HS-27A (cell line): ENCODE measurements at regions not wholly inside any gene's neighbourhood (a gene's known extent, or its start where the extent isn't known, plus 50 kb on each side); places are given as distances from the start of the nearest gene placed in this dataset.

ENCODE experiments used
- DNase-seq: peaks from one replicate; pipeline ENCODE4 v3.0.0-alpha.2; 2012; ENCODE audit warnings: low read depth, missing footprints

GRCh38 chr15:77790481-77790880 is 157.8 kb upstream of the LINGO1 start:
- DNase-seq = no peak

DNA sequence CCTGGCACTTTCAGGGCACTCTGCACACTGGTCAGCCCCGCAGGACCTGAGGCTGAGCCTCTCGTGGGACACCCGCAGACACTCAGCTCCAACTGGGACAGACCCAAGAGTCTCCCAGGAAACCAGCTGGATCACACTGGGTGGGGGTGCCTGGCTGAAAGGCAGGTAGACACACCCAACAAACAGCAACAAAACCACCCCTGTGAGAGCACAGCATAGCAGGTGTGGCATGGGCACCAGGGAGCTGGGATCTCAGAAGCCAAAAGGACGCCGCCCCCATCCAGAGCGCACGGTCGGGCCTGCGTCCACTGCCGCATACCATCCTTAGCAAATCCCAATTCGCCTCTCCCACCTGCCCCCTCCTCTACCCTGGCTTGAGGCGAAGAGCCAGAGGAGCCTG is 154.2 kb upstream of the LINGO1 start:
- no peak for DNase-seq

- DNase-seq = no peak
These were observed 153.6 kb upstream of the LINGO1 start for GRCh38 chr15:77786181-77786890.

DNA sequence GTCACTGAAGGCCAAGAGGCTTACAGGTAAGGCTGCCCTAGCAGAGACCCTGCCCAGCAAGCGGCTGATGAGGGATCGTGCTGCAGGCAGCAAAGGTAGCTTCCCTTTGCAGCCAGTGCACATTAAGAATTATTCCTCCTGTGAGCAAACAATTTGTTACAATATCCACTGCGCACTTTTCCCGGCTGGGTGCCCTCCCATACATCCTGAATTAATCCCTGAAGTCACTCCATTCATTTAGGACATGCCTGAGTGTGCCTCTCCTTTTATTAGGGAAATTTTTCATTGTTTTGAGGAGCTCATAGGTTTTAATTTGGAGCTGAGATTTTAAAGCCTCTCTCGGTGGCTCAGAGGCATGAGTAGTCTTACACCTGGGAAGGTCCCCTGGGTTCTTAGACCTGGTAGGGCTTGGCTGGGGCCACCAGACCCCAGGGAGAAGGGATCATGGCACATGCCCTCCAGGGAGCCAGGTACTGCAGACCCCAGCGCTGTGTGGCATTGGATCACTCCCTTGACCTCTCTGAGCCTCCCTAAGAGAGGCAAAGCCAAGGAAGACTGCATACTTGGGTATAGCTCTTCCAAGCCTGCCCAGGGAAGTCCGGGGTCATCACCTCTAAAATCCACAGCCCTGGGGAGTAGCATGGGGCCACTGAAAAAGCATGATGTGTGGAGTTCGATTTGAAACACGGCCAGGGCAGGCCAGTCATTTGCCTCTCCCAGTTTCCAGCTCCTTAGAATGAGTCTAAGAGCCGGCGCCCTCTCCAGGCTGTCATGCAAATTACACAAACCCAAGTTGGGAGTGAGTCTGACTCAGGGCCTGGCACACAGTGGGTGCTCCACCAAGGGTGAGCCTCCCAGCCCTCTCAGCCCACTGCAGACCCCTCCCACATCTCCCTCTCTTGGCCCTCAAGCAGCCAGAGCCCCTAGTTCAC is 151.9 kb upstream of the LINGO1 start:
- DNase-seq = no peak

- no peak for DNase-seq
These were observed 150.9 kb upstream of the LINGO1 start for GRCh38 chr15:77783636-77784035.

DNA sequence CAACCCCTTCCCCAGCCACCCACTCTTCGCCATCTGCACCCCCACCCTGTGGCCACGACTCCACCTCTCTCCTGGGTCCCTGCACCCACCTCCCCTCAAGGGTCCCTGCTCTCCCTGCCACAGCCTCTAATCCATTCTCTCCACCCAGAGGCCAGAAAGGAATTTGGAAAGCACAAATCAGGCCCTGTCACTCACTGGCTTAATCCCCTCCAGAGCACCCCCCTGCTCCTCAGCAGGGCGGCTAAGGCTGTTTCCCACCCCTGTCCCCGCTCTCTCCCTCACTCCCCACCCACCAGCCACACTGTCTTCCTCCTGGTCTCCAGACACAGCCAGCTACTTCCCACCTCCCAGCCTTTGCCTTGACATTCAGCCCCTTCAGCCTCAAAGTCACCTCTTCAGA is 150.0 kb upstream of the LINGO1 start:
- DNase-seq = no peak

- no peak for DNase-seq
These were observed 149.2 kb upstream of the LINGO1 start for GRCh38 chr15:77781946-77782240.

DNA sequence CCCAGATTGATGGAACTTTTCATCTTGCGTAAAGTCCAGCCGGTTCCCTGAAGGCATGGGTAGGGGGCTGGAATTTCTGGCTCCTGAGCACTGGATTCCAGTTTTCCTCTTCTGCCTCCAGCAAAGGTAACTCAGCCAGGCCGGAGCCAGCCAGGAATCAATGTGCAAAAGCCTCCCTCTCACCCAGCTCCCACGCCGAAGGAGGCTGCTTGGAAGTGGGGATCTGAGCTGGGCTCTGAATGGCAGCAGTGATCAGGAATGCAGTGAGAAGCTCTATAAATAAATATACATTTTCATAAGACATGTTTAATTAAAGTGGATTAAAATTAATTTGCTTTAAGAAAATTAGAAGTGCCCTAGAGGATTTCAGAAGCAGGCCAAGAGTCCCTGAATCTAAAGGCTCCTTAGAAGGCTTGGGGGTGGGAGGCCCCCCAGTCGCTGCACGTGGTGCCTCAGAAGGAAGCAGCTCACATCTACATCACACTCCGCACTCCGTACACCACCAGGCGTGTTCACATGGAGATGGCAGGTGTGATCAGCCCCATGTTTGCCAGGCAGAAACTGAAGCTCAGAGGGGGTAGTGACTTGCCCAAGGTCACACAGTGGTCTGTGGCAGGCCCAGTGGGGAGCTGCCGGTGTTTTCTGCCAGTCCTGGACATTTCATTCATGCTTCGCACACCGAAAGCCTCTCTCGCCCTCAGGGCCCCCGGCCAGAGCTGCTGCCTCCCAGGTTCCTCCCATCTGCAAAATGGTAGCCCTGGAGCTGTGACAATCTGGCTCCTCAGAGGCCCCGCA is 148.6 kb upstream of the LINGO1 start:
- no peak for DNase-seq

DNA sequence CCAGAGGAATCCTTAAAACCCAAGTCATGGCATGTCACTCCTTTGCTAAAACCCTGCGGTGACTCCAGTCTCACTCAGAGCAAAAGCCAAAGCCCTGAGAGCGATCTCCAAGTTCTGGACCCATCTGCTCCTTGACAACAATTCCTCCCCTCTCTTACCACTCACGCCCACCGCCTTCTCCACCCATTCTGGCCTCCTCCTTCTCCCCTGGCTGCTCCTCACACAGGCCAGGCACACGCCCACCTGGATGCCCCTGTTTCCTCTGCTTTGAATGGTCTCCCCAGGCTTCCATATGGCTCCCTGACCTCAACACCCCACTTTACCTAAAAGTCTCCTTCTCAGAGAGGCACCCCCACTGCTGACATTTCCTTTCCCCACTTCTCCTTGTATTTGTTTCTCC is 146.1 kb upstream of the LINGO1 start:
- no peak for DNase-seq

- no peak for DNase-seq
These were observed 143.1 kb upstream of the LINGO1 start for GRCh38 chr15:77775837-77776236.

GRCh38 chr15:77775373-77775772 is 142.7 kb upstream of the LINGO1 start:
- no peak for DNase-seq

- no peak for DNase-seq
These were observed 141.6 kb upstream of the LINGO1 start for GRCh38 chr15:77774350-77774749.

GRCh38 chr15:77773903-77774302 is 141.2 kb upstream of the LINGO1 start:
- no peak for DNase-seq

DNA sequence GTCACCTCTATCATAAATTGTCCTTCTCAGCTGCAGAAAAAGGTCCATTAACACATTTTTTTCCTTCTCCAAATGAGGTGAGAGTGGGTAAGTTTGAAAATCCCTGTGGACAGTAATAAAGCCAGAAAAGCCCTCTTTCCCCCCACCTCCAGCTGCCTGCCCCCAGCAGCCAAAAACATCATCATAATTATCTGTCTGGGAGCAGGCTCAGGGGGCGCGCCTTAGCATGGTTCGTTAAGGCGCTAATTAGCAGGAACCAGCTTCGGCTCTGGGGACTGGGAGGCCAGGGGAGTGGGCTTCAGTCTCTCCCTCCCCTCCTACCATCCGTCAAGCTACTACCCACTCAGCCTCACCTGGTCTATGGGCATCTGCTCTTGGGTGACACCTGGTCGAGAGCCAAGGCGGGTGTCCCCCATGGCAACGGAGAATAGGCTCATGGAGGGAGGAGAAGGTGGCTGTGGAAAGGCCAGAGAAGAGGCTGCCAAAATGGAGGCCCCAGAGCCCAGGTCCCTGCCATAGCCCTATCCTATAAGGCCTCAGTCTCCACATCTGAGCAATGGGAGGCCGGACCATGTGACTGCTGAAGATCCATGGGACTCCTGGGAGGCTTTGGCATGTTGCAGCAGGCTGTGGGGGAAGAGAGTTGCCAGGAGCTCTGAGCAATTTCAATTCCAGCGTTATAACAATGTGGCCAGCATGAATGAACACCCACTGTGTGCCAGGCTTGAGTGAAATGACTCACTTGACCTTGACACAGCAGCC is 140.1 kb upstream of the LINGO1 start:
- DNase-seq = no peak

- no peak for DNase-seq
These were observed 138.9 kb upstream of the LINGO1 start for GRCh38 chr15:77771616-77772015.

DNA sequence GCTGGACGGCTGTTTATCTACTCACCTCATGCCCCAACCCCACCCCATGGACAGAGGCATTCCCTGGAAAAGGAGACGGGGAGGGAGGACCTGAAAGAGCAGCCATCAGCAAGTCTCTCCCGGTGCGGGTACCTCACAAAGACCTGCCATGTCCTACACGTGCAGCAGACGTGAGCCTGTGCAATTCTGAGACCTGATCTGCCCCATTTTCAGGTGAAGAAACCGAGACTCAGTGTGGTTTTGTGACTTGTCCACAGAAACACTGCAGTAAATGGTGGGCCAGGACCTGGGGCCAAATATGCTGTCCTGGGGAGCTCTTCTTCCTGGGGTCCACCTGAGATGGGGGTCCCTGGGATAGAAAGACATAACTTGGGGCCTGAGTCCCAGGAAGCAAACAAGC is 137.0 kb upstream of the LINGO1 start:
- no peak for DNase-seq

- no peak for DNase-seq
These were observed 135.9 kb upstream of the LINGO1 start for GRCh38 chr15:77768521-77769078.

GRCh38 chr15:77768107-77768506 is 135.4 kb upstream of the LINGO1 start:
- no peak for DNase-seq

DNA sequence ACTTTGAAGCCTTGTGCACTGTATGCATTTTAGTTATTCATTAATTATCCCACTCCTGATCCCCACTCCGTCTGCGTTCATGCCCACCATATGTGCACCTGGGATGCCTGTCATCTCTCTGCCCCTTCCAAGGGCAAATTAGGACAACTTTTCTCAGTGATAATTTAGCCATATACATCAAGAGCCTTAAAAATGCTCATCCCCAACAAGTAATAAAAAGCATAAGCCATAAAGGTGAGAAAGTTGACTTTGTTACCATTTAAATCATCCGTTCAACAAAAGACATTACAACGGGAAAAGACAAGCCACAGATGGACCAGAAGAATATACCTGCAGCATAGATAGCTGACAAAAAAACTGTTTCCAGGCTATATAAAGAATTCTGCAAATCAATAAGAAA is 131.4 kb upstream of the LINGO1 start:
- no peak for DNase-seq

GRCh38 chr15:77762747-77763355 is 130.1 kb upstream of the LINGO1 start:
- no peak for DNase-seq

DNA sequence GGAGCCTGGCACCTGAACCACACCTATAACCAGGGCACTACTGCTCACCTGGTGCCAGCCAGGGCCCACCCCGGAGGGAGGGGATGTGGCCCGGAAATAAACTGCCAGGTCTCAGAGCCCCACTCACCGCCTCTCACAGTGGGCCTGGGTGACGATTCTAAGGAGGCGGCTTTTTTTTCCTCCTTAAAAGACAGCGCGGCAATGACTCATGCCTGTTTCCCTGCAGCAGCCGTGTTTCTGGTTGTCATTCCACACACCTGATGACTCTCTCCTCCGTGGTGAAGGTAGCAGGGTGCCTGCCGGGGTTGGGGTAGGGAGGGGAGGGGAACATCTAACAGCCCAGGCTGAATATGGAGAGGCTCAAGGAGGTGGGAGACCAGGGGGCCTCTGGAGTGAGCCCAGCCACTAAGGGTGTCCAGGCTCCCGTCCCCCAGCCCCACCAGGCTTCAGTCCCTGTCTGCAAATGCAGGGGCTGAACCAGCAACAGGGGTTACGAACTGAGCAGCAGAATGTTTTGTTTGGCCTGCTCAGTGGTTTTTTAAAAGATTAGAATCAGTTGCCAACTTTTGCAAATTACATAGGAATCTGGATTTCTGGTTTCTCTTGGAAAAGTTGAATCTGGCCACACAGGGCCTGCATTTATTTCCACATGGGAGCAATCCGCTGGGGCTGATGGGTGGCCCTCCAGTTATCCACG is 127.3 kb upstream of the LINGO1 start:
- no peak for DNase-seq
